ENCODE measurements at regions not wholly inside any gene's neighbourhood (a gene's known extent, or its start where the extent isn't known, plus 50 kb on each side); places are given as distances from the start of the nearest gene placed in this dataset.

GRCh38 chr2:59627599-59627998 lies 925.9 kb downstream of the BCL11A start:
- no peak for DNase-seq

- no peak for DNase-seq
Measured at GRCh38 chr2:59622599-59623308, 930.7 kb downstream of the BCL11A start.

- DNase-seq: no peak
Measured at GRCh38 chr2:59604123-59604522, 949.3 kb downstream of the BCL11A start.

- DNase-seq: no peak
Measured at GRCh38 chr2:59594671-59595222, 958.7 kb downstream of the BCL11A start.

- DNase-seq: no peak
Measured at GRCh38 chr2:59590798-59591197, 962.7 kb downstream of the BCL11A start.

GRCh38 chr2:59589881-59590280 lies 963.6 kb downstream of the BCL11A start:
- DNase-seq: no peak

GRCh38 chr2:59588286-59588685 lies 965.2 kb downstream of the BCL11A start:
- no peak for DNase-seq

GRCh38 chr2:59586176-59586575 lies 967.3 kb downstream of the BCL11A start:
- DNase-seq: no peak

GRCh38 chr2:59585655-59586054 lies 967.8 kb downstream of the BCL11A start:
- peak; percentile 5 for DNase-seq

- DNase-seq: peak; percentile 27
Measured at GRCh38 chr2:59584958-59585357, 968.5 kb downstream of the BCL11A start.

- no peak for DNase-seq
Measured at GRCh38 chr2:59583173-59583765, 970.2 kb downstream of the BCL11A start.

- no peak for DNase-seq
Measured at GRCh38 chr2:59578349-59578748, 975.1 kb downstream of the BCL11A start.

- no peak for DNase-seq
Measured at GRCh38 chr2:59575191-59575590, 978.3 kb downstream of the BCL11A start.

GRCh38 chr2:59572227-59572626 lies 981.2 kb downstream of the BCL11A start:
- no peak for DNase-seq

GRCh38 chr2:59570818-59571217 lies 982.6 kb downstream of the BCL11A start:
- no peak for DNase-seq

GRCh38 chr2:59569124-59569523 lies 984.3 kb downstream of the BCL11A start:
- no peak for DNase-seq

- no peak for DNase-seq
Measured at GRCh38 chr2:59568461-59568860, 985.0 kb downstream of the BCL11A start.

- DNase-seq: no peak
Measured at GRCh38 chr2:59567151-59567550, 986.3 kb downstream of the BCL11A start.

GRCh38 chr2:59566739-59567138 lies 986.7 kb downstream of the BCL11A start:
- no peak for DNase-seq

- no peak for DNase-seq
Measured at GRCh38 chr2:59561281-59561680, 992.2 kb downstream of the BCL11A start.

- no peak for DNase-seq
Measured at GRCh38 chr2:59560769-59561168, 992.7 kb downstream of the BCL11A start.

- DNase-seq: no peak
Measured at GRCh38 chr2:59540864-59541263, 1012.6 kb downstream of the BCL11A start.

GRCh38 chr2:59538398-59538911 lies 1015.0 kb downstream of the BCL11A start:
- DNase-seq: no peak

GRCh38 chr2:59532808-59533207 lies 1020.6 kb downstream of the BCL11A start:
- no peak for DNase-seq

Data from NCI-H1092 (cell line).